Tibial nerve (tissue), 3 donors: ENCODE measurements at regions not wholly inside any gene's neighbourhood (a gene's known extent, or its start where the extent isn't known, plus 50 kb on each side); places are given as distances from the start of the nearest gene placed in this dataset.

ENCODE experiments used
- CTCF ChIP-seq, 5 experiments: fragments of 200-600 bp in 3 of 5; fragments of 450-650 bp in 2 of 5; sonication (generic) in 3 of 5; IDR thresholded peaks; one replicate each; pipeline ENCODE4 v1.5.1; 2016 to 2019; ENCODE audit warnings: antibody characterized with exemption in 5 of 5, mild to moderate bottlenecking in 3 of 5, moderate library complexity in 2 of 5
- POLR2A ChIP-seq, 2 donors: fragments of 450-650 bp; IDR thresholded peaks; one replicate each; pipeline ENCODE4 v1.6.1; 2017; ENCODE audit warnings: antibody characterized with exemption in 2 of 2, mild to moderate bottlenecking in 2 of 2, moderate library complexity in 2 of 2

- TF ChIP-seq CTCF (IDR thresholded peaks at IDR 0.05) = no peak
- TF ChIP-seq POLR2A (IDR thresholded peaks at IDR 0.05) = no peak
These were observed 111.5 kb upstream of the WSCD2 start for GRCh38 chr12:108017472-108018057.
